GM12891 (cell line): ENCODE measurements at regions not wholly inside any gene's neighbourhood (a gene's known extent, or its start where the extent isn't known, plus 50 kb on each side); places are given as distances from the start of the nearest gene placed in this dataset.
"Not testable (repeated sequence)": the region's sequence is repeated elsewhere in the genome, so short reads cannot be mapped to it uniquely, and the experiment has no call there.

Experiments
- POLR2A ChIP-seq: IDR thresholded peaks from 2 replicates; pipeline ENCODE4 v1.6.1; 2011; ENCODE audit warnings: low read depth, low read length, control low read depth
- POLR2AphosphoS5 ChIP-seq: IDR thresholded peaks from 2 replicates; pipeline ENCODE4 v1.6.1; 2011; ENCODE audit warnings: low read depth, low read length, control low read depth
- TAF1 ChIP-seq: IDR thresholded peaks from 2 replicates; pipeline ENCODE4 v1.6.1; 2011; ENCODE audit warnings: low read depth, low read length, control low read depth

DNA sequence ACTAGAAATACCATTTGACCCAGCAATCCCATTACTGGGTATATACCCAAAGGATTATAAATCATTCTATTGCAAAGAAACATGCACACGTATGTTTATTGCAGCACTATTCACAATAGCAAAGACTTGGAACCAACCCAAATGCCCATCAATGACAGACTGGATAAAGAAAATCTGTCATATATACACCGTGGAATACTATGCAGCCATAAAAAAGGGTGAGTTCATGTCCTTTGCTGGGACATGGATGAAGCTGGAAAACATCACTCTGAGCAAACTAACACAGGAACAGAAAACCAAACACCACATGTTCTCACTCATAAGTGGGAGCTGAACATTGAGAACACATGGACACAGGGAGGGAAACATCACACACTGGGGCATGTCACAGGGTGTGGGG, 180.7 kb upstream of the IRX4 start:
- not testable (repeated sequence) for TF ChIP-seq POLR2A, POLR2AphosphoS5, TAF1
